Parathyroid adenoma (tissue), 2 donors: ENCODE measurements at regions not wholly inside any gene's neighbourhood (a gene's known extent, or its start where the extent isn't known, plus 50 kb on each side); places are given as distances from the start of the nearest gene placed in this dataset.

Experiments
- H2AFZ ChIP-seq: fragments of 300-600 bp; sonication (generic); one replicate; pipeline ENCODE4 v1.7.0; 2017; ENCODE audit warnings: antibody characterized with exemption, mild to moderate bottlenecking
- H3K27ac ChIP-seq: fragments of 300-600 bp; sonication (generic); one replicate; pipeline ENCODE4 v1.7.0; 2017
- H3K27me3 ChIP-seq: fragments of 300-600 bp; sonication (generic); one replicate; pipeline ENCODE4 v1.7.0; 2017; ENCODE audit warnings: low read length; ENCODE audit not compliant: control insufficient read depth, insufficient read depth
- H3K36me3 ChIP-seq: fragments of 300-600 bp; sonication (generic); one replicate; pipeline ENCODE4 v1.7.0; 2017; ENCODE audit warnings: low read length; ENCODE audit not compliant: control insufficient read depth, insufficient read depth
- H3K4me1 ChIP-seq: fragments of 300-600 bp; sonication (generic); one replicate; pipeline ENCODE4 v1.7.0; 2017; ENCODE audit warnings: control low read depth
- H3K4me2 ChIP-seq: fragments of 300-600 bp; sonication (generic); one replicate; pipeline ENCODE4 v1.7.0; 2017; ENCODE audit warnings: low read length
- H3K4me3 ChIP-seq: fragments of 300-600 bp; sonication (generic); one replicate; pipeline ENCODE4 v1.7.0; 2017; ENCODE audit warnings: low read depth, low read length
- H3K79me2 ChIP-seq: fragments of 300-600 bp; sonication (generic); one replicate; pipeline ENCODE4 v1.7.0; 2017; ENCODE audit warnings: control low read depth
- H3K9ac ChIP-seq: fragments of 300-600 bp; sonication (generic); one replicate; pipeline ENCODE4 v1.7.0; 2017; ENCODE audit warnings: mild to moderate bottlenecking
- H3K9me3 ChIP-seq: fragments of 300-600 bp; sonication (generic); one replicate; pipeline ENCODE4 v1.7.0; 2017; ENCODE audit warnings: low read length; ENCODE audit not compliant: control insufficient read depth
- TF ChIP-seq, protein P1 (sequence below): fragments of 300-600 bp; sonication (generic); IDR thresholded peaks from one replicate; pipeline ENCODE4 v1.7.0; 2017; ENCODE audit warnings: antibody characterized with exemption, mild to moderate bottlenecking
- donor health status: primary hyperparathyroidism.

DNA sequence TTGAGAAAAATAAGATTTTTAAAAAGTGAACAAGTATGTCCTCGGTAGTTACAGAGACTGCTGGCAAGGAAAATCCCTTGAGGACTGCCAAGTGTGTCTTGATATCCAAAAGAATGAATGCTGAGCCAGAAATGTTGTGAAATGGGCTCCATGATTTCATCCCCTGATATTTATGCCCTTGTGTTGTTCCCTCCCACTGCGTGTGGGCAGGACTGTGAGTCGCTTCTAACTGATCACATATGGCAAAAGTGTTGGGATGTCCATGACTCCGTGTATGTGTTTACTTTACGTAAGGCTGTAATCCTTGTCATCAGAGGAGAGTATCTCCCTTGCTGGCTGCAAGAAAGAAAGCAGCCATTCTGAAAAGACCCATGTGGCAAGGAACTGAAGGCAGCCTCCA, 285.1 kb downstream of the SS18 start:
- H3K9me3 ChIP-seq: no peaks in the 10 kb centered on the region
- no peaks in the 10 kb centered on the region for H3K27me3 ChIP-seq
- no peaks in the 10 kb centered on the region for H3K4me1 ChIP-seq
- no peak overlapping the region for H2AFZ ChIP-seq
- H3K4me3 ChIP-seq: no peak overlapping the region
- H3K27ac ChIP-seq: no peak overlapping the region
- H3K79me2 ChIP-seq: no peaks in the 10 kb centered on the region
- H3K4me2 ChIP-seq: no peak overlapping the region
- H3K9ac ChIP-seq: no peak overlapping the region
- TF ChIP-seq, protein P1, sequence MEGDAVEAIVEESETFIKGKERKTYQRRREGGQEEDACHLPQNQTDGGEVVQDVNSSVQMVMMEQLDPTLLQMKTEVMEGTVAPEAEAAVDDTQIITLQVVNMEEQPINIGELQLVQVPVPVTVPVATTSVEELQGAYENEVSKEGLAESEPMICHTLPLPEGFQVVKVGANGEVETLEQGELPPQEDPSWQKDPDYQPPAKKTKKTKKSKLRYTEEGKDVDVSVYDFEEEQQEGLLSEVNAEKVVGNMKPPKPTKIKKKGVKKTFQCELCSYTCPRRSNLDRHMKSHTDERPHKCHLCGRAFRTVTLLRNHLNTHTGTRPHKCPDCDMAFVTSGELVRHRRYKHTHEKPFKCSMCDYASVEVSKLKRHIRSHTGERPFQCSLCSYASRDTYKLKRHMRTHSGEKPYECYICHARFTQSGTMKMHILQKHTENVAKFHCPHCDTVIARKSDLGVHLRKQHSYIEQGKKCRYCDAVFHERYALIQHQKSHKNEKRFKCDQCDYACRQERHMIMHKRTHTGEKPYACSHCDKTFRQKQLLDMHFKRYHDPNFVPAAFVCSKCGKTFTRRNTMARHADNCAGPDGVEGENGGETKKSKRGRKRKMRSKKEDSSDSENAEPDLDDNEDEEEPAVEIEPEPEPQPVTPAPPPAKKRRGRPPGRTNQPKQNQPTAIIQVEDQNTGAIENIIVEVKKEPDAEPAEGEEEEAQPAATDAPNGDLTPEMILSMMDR: no peak
- H3K36me3 ChIP-seq: no peaks in the 10 kb centered on the region

DNA sequence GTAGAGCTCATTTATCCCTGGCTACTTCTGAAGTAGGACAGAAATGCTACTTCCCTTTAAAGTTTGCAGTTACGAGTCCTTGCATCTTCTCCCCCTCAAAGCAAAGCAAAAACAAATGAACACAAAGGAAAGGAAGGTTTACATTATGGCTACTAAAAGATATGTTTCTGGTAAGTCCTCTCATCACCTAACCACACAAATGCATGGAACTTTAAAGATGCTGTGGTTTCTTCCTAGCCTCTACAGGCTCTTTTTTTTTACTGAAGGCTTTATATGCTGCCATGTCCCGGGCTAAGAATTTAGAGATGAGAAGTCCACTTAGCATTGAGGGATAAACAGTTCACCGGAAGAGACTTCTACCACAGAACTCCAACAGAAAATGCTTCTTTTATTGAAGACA, 291.2 kb downstream of the SS18 start:
- Histone ChIP-seq H3K9me3 (no peaks in the 10 kb centered on the region), H3K4me2 (no peak overlapping the region), H3K27ac (no peak overlapping the region), H3K79me2 (no peaks in the 10 kb centered on the region), H3K4me3 (no peak overlapping the region), H3K9ac (no peak overlapping the region), H3K4me1 (no peaks in the 10 kb centered on the region), H2AFZ (no peak overlapping the region), H3K36me3 (no peaks in the 10 kb centered on the region), H3K27me3 (no peaks in the 10 kb centered on the region)
- TF ChIP-seq, protein P1: no peak

DNA sequence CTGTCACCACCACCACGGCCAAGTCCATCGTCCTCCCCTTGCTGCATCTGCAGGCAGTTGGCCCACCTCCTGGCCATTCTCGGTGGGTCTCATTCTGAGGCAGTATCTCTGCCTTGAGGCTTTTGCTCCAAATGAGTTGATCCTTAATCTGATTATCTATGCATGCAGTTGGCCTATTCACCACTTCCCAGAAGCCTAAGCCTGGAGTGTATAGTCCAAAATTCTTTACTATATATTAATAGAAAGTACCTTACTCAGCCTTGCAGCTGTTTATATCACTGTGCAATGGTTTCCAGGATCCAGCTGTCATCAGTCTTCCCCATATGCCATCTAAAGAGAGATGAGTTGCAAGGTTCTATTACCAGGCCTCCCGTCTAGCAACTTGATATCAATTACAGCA, 292.4 kb downstream of the SS18 start:
- no peak overlapping the region for H3K27ac ChIP-seq

DNA sequence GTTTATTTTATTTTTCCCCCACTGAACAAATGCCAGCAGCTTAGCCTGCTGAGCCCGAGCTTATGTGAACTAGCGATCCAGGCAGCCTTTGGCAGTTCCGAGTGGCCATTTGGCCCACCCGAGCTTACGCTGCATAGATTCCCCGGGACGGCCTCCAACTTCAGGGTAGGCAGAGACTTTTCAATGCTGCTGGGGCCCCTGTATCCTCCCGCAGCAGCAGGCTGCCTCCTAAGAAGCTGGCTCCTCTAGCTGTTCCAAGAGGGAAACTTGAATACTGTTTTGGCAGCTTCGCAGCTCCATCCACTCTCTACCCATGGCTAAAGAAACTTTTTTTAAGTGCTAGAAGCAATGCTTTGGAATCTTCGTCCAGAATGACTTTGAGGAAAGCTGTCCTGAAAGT, 295.2 kb downstream of the SS18 start:
- Histone ChIP-seq H3K9me3 (no peaks in the 10 kb centered on the region), H3K9ac (no peak overlapping the region), H3K4me1 (no peaks in the 10 kb centered on the region), H3K4me2 (no peak overlapping the region), H3K79me2 (no peaks in the 10 kb centered on the region), H3K27me3 (no peaks in the 10 kb centered on the region), H3K36me3 (no peaks in the 10 kb centered on the region), H2AFZ (no peak overlapping the region), H3K27ac (no peak overlapping the region), H3K4me3 (no peak overlapping the region)
- TF ChIP-seq, protein P1: no peak

More for the DNA sequence above, 292.4 kb downstream of the SS18 start:
- H3K36me3 ChIP-seq: no peaks in the 10 kb centered on the region
- no peak overlapping the region for H2AFZ ChIP-seq
- no peaks in the 10 kb centered on the region for H3K4me1 ChIP-seq
- no peaks in the 10 kb centered on the region for H3K9me3 ChIP-seq
- TF ChIP-seq, protein P1: no peak
- no peaks in the 10 kb centered on the region for H3K27me3 ChIP-seq
- no peaks in the 10 kb centered on the region for H3K79me2 ChIP-seq
- no peak overlapping the region for H3K4me3 ChIP-seq
- H3K9ac ChIP-seq: no peak overlapping the region
- no peak overlapping the region for H3K4me2 ChIP-seq

DNA sequence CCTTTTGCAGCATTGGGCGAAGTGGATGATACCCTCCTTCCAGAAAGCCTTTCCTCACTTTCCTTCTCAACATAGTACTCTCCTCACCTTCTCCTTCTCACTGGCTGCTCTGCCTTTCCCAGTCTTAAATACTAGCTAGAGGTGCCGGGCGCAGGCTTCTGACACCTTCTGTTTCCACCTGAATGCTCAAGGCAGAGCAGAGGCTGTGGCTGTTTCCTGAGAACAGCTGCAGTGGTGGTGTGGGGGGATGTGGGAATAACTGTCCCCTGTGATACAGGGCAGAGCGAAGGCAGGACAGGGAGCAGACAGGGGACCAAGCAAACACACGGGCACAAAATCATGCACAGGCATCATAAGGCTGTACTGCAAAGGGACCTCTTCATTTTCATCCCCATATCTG, 303.1 kb downstream of the SS18 start:
- Histone ChIP-seq H3K79me2 (no peaks in the 10 kb centered on the region), H3K36me3 (no peaks in the 10 kb centered on the region), H2AFZ (no peak overlapping the region), H3K27ac (no peak overlapping the region), H3K9me3 (no peaks in the 10 kb centered on the region), H3K27me3 (no peaks in the 10 kb centered on the region), H3K4me3 (no peak overlapping the region), H3K4me2 (no peak overlapping the region), H3K9ac (no peak overlapping the region), H3K4me1 (no peaks in the 10 kb centered on the region)
- TF ChIP-seq, protein P1: no peak
